ENCODE measurements at regions not wholly inside any gene's neighbourhood (a gene's known extent, or its start where the extent isn't known, plus 50 kb on each side); places are given as distances from the start of the nearest gene placed in this dataset.

- TF ChIP-seq ZNF462 (CRISPR knock-in tag; IDR thresholded peaks at IDR 0.05), result no peak
Measured at GRCh38 chr13:59521549-59521948, 642.2 kb downstream of the DIAPH3 start (continued).

GRCh38 chr13:59522652-59523051, 641.1 kb downstream of the DIAPH3 start:
- ATAC-seq (no peak), DNase-seq (ENCODE audit: low spot score) (no peak)
- Histone ChIP-seq H3K4me1 (ENCODE audit: insufficient read depth) (peaks cover 3% of the 10 kb centered on the region; the same call in 1 of the 2 replicates), H3K27me3 (ENCODE audit: insufficient read depth) (no peaks in the 10 kb centered on the region), H3K79me2 (replicated peaks; ENCODE audit: insufficient read depth) (no peaks in the 10 kb centered on the region), H3K4me3 (no peak overlapping the region), H4K20me1 (replicated peaks; ENCODE audit: insufficient read depth) (no peaks in the 10 kb centered on the region), H2AFZ (no peak overlapping the region), H3K9me2 (ENCODE audit: insufficient read depth) (no peaks in the 10 kb centered on the region), H3K36me3 (ENCODE audit: insufficient read depth) (no peaks in the 10 kb centered on the region), H3F3A (replicated peaks; ENCODE audit: low read depth) (no peaks in the 10 kb centered on the region), H3K4me2 (no peak overlapping the region), H3K27ac (ENCODE audit: low read depth) (no peak overlapping the region)
- H3K4me3 Mint-ChIP-seq, result no peak overlapping the region
- no peaks in the 10 kb centered on the region for H3K36me3 Mint-ChIP-seq (ENCODE audit: low read depth)
- no peak overlapping the region for H3K27ac Mint-ChIP-seq
- no peaks in the 10 kb centered on the region for H3K27me3 Mint-ChIP-seq (ENCODE audit: insufficient read depth, low read depth, poor library complexity)
- peaks cover 6% of the 10 kb centered on the region; the same call in 2 of the 3 replicates for H3K4me1 Mint-ChIP-seq
- no peaks in the 10 kb centered on the region for H3K9me3 Mint-ChIP-seq
- TF ChIP-seq ZNF462 (CRISPR knock-in tag; IDR thresholded peaks at IDR 0.05) (no peak), ETS1 (IDR thresholded peaks at IDR 0.05) (no peak), CREB1 (CRISPR knock-in tag; IDR thresholded peaks at IDR 0.05; ENCODE audit: low read depth) (no peak), POLR2AphosphoS5 (IDR thresholded peaks at IDR 0.05; ENCODE audit: low read depth) (no peak), JUNB (IDR thresholded peaks at IDR 0.05; ENCODE audit: unreplicated experiment) (no peak), EZH2 (IDR thresholded peaks at IDR 0.05; ENCODE audit: low read depth, unreplicated experiment) (no peak), STAT1 (IDR thresholded peaks at IDR 0.05; ENCODE audit: unreplicated experiment) (no peak)

Measured in GM23338 (cell line).